NCI-H82 (cell line): ENCODE measurements at regions not wholly inside any gene's neighbourhood (a gene's known extent, or its start where the extent isn't known, plus 50 kb on each side); places are given as distances from the start of the nearest gene placed in this dataset.

ENCODE experiments used
- DNase-seq: peaks from one replicate; lab custom pipeline; 2025; lab: John Stamatoyannopoulos, UW

DNA sequence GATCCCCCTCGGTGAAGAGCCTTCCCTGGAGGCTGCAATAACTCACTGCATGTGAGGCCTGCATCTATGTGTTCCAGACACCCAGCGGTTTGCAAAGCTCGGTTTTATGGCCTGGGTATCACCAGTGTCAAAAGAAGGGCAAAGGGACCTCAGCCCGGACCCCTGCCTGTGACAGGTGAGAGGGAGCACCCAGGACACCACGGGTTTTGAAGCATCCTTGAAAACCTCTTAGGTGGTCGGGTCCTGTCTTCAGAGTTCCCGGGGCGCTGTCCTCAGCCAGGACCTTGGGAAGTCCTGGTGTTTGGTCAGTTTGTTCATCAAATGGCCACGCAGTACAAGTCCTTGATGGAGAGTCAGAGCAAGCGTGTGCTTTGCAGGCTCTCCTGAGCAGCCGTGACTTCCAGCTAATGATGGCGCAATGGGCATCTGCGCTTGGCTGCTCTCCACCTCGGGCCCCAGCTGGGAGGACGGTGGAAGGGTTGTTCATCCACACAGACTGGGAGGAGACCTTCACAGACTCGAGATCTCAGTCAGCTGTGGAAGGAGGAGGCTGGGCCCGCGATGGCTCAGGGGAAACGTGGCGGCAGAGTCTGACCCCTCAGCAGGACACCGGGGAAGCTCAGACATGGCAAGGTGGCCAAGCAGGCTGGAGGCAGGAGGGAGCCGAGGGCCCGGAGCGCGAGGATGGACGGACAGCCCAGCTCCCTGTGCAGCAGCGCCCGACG is 113.1 kb upstream of the GPC1 start:
- no peak for DNase-seq

DNA sequence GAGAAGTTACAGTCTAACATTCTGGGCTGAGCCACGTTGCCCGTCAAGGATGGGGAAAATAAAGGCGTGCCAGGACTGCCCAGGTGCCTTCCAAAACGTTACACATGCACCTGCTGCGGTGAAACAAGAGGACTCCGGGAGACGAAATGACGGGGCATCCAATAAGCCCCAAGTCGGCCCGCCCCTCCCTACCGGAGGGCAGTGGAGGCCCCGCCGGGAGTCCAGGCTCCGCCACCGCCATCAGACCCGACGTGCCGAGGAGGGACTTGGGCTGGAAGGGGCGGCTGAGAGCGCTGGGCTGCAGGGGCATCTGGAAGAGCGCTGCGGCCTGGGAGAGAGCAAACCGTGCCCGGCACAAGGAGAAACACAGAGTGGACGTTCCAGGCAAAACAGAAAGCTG is 112.5 kb upstream of the GPC1 start:
- no peak for DNase-seq

DNA sequence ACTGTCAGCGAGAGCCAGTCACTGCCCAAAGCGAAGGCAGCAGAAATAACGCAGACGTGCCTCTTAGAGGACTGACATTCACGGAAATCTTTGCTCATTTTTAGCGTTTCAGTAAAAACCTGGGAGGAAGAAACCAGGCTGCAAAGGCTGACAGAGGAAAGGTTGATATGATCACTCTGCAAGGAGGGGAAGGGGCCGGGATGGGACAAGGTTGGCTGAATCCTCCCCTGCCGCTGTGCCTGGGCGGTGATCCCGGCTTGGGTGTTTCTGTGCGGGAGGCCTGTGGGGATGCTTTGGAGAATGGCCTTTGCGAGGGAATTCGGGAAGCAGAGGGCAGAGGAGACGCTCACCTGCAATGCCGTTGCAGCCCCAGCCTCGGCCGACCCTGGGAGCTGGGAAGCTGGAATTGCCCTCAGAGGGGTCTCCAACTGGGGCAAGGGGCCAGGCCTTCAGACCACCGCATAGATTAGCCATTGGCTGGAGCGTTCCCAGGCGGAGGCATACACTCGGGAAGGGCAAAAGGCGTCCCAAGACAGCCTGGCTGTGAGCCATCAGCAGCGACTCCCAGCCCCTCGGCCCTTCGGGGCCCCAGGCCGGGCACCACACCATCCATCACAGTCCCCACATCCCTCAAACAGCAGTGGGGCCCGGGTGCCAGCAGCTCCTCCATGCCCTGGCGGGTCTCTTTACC is 111.7 kb upstream of the GPC1 start:
- DNase-seq: no peak

DNA sequence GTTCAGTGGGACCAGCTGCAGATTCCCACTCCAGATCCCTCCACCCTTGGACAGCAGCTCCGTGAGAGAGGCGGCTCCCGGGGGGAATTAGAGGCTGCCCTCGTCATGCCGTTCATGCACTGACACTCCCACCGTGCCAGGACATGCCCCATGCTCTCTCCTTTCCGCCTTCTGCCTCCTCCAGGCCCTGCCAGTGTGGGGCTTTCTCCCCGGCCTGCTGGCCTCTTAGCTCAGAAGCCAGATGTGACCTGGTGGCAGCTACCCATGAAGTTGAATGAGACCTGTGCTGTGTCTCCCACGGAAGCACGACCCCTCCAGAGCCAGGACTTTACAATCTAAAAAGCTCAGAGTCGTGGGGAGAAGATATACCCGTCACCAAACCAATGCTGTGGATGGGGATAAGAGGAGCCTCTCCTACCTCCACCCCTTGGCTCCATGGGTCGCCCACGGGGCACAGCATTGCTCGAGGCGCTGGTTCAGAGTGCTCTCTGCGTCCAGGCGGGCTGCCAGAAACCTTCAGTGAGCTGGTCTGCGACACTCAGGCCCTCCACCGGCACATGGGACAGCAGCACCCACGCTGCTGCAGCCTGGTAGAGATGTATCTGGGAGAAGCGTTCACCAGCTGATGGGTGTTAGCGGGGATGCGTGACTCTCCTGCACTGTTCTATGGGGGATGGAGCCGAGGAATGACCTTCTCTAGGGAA is 111.0 kb upstream of the GPC1 start:
- DNase-seq: no peak

DNA sequence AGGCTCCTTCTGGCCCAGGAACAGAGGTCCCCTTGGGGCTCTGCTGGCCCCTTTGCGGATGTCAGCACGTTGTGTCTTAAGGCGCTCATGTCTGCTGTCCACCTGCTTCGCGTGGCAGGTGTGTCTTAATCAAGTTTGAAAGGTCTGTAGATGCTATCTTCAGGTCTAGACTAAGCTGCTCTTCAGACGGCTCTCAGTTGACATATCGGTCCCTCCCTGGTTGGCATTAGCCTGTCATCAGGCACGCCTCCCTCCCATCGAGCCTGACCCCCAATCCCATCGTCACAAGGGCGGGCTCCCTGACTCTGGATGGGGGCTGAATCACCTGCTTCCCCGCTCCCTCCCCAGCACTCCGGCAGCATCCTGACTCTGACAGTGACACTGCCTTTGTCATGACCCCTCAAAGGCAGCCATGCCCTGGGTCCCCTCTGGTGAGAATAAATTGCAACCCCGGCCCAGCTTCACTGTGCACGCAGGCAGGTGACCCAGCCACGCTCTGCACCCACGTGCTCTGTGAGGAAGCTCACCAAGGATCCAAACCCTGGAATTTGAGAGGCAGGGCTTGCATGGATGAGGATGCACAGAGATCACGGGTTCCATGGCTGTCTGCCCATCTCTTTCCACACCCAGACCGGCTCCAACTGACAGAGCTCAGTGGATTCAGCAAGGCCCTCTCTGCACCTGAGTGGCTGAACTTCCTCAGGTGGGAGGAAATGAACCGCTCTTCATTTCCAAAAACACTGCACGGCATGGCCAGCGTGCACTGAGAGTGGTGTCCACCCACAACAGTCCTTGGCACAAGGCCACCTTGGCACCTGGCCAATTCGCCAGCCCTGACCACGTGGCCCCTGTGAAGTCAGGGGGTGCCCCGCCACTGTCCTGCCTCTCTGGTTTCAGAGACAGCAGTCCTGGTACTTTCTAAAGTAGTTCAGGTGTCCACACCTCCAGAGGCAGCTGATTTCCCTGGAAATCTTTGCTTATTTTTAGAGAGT is 110.2 kb upstream of the GPC1 start:
- no peak for DNase-seq

DNA sequence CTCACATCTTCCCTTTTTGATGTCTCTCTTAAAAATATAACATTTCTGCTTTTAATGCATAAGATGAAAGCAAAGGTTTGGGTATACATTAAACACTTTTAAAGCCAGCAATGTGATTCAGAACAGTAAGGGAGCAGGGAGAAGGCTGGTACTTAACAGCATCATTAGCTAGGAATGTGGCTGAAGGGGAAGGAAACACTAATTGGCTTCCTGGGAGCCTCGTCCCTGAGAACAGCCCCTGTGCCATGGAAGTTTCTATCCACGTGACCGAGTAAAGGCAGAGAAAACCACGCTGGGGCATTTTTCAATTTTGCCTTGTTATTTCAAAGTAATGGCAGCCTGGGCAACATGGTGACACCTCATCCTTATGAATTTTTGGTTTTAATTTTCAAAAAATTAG is 109.2 kb upstream of the GPC1 start:
- peak; percentile 7 for DNase-seq

DNA sequence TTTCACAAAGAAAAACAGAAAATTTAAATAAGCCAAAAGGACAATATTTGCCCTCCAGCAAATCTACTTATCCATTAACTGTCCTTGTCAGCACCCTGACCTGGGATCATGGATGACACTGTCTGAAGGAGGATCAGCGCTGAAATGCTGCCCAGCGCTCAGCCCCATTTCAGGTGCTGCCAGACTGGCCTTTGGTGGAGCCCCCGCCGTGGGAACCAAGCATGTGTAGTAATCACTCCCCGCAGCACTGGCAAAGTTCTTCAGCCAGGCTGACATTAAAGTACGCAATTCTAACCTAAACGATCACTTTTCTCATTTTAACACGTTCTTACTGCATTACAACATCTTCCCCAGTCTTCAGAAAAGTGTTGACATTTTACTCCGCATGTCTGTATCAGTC is 108.6 kb upstream of the GPC1 start:
- DNase-seq: no peak

DNA sequence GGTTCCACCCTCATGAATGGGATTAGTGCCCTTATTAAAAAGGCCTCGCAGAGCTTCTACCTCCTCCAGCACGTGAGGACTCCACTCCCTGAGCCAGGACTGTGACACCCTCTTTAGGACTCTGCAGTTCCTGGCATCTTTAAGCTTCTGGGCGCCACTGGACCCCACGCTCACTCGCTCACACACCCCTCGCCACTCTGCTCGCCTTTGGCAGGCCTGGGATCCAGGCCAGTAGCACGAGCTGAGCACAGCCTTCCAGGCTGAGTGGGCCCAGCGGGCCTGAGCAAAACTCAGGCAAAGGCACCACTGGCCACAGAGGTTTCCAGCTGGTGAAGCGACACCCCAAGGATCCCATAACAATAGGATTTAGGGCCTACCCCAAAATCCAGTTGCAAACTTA is 107.9 kb upstream of the GPC1 start:
- DNase-seq: peak; percentile 51

DNA sequence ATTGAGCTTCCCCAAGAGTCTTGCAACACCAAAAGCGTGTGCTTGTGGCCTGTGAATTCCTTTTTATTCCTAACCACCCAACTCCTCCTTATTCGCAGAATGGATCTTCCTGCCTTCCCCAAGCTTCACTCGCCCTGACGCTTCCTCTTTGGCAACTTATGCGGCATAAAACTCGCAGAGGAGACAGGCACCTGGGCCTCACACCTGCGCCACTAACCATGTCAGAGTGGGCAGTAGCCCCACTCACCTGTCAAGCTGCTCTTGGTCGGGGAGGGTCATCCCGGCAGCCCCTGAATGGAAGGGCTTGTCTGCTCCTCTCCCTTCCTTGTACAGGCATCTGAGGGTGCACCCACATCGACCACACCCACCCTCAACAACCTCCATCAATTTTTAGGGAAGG is 106.9 kb upstream of the GPC1 start:
- no peak for DNase-seq

DNA sequence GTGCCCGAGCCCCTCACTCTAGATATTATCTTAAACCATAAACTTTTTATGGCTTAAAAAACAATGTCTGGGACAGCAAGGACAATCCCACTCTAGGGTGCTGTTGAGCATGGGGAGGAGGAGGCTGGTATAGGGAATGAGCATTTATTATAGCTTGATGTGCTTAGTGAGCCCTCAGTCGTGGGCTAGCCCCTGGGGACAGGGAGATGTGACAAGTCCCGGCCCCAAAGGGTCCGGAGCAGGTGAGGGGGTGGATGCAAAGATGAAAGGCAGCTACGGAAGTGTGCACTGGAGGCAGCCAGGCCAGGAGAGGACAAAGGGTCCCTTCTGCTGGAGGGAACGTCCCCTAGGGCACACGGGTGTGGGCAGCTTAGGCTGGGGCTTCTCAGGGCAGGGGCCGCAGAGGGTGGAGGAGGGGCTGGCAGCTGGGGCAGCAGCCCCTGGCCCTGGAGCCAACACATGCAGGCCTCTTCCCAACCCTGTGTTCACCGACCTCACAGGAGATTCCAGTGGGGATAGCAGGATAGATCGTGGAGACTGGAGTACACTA is 106.3 kb upstream of the GPC1 start:
- DNase-seq: no peak

DNA sequence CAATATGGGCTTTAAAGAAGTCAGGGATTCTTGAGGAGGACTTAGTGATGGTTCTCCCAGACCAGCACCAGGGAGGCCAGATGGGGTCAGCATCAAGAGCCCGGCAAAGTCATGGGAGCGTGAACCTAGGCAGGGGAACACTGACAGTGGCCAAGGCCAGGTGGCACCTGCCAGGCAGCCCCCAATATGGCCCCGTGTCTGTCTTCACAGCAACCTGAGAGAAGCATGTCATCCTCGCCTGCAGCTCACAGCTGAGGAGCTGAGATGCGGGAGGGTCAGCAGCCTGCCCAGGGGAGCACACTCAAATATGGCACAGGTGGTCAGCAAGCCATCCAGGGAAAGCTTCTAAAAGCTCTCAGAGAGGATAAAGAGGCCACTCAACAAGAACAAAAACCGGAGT is 105.7 kb upstream of the GPC1 start:
- DNase-seq: no peak

DNA sequence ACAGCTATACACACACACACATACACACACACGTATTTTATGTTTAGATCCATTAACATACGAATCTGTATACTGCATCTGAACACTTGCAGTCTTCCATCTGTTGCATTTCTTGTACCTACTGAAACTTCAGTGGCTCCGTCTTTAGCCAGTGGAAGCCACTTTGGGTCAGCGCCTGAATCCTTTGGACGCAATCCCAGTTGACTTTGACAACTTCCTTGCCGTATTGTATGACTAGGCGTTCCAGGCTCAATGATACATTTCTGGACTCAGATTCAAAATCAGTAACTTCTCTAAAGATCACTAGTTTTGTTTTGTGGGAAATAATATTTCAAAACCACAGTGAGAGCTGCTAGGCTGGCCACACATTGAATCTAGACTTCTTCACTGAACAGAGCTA is 101.5 kb upstream of the GPC1 start:
- no peak for DNase-seq

DNA sequence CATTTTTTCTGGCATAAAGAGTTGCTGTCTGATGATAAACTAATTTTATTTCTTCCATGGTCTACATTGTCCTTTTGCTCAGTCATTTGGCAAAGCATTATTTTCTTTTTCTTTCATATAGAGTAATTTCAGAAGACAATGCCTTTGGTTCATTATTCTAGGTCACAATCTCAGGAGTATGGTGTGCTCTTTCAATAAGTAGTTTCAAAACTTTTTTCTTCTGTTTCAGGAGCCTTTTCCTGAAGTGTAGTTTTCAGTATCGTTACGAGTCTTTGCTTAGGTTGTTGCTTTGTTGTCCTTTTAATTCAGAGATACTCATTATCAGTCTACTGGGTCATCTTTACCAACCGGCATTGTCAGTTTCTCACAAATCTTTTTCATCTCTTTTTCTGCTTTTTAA is 100.4 kb upstream of the GPC1 start:
- no peak for DNase-seq

DNA sequence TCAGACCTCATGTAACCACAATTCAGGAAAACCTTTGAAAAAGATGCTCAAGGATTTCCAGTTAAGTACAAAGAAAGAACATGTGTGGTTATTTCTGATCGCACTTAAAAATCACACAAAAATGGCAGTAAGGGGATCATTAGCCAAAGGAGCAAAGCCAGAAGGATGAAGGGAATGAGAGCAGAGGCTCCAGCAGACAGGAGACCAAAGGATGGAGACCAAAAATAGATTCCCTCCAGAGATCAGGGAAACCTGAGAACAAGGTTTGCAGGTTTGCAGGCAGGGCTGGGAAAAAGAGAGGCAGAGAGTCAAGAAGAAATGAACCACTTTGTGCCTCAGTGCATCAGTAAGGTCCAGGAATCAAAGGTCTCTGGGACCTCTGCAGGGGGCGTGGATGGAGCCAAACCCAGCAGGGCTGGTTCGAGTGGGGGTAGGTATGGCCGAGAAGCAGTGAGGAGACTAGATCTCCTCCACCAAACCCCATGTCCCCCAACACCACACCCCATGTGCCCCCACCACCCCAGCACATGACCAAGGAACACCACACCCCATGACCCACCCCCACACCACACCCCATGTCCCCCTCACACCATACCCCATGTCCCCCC is 98.5 kb upstream of the GPC1 start:
- DNase-seq: no peak

DNA sequence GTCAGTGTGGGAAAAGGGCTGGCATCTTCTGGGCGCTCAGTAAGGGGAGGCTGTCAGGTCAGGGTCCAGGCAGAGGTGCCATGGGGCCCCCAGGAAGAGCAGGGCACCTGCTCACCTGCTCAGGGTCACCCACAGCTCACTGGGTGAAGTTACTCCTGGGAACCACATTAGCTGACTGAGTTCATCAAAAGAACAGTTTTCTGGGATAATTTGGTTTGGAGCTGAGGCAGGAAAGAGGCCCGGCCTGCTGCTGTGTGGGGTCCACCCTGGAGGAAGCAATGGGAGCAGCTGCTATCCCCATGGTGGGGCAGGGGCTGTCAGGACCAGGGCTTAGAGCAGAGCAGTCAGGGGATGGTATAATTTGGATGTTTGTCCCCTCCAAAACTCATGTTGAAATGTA is 97.2 kb upstream of the GPC1 start:
- no peak for DNase-seq

DNA sequence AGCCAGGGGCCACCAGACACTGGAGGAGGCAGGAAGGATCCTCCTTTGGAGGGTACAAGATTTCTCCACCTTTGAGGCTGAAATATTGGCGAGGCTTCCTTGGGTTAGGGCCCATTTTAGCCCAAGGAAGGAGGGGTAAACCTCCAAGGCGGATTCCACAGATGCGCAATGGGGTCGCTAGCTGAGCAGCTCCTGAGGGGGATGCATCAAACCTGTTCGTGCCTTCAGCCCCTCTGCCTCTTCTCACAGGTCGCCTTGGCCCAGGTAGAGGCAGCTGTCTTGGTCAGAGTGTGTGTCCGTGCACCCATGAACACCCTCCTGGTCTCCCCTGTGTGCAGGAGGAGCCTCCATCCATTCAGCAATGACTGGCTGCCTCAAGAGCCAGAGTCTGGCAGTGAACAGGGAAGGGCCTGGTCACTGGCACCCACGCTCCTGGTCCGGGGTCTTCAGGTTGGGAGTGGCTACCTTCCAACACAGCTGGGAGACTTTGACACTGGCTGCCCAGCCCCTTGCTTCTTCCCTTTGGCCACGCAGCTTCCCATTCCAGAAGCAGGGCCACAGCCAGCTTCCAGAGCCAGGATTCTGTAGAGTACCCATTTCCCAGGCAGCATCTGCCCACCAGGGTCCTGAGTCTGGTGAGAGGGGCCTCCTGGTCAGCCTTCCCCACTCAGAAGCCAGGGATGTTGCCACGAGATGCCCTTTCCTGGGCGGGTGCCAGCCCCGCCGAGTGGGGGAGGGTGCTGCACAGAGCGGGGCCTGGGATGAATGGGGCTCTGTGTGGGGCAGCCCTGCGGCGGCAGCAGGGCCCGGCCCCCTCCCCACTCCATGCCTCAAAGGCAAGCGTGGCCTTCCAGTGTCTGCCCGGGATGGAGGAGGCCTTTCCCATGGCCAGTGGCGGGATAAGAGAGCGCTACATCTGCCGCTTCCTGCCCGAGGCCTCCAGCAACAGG is 95.8 kb upstream of the GPC1 start:
- no peak for DNase-seq

DNA sequence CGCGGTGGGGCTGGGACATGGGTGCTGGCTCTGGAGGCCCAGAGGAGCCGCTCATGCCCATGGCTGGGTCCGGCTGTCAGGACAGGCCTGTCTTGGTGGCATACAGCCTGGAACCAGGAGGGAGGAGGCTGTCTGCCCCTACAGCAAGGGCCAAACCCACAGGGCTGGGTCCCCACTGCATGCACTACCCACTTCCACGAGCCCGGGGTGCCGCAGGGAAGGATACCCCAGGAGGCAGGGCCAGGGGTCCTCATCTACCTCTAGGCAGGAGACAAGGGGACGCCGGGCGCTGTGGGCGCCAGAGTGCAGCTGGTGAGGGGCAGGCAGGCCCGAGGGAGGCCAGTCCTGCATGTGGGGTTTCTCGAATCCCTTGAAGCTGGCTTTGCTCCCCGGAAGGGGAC is 95.1 kb upstream of the GPC1 start:
- DNase-seq: no peak

DNA sequence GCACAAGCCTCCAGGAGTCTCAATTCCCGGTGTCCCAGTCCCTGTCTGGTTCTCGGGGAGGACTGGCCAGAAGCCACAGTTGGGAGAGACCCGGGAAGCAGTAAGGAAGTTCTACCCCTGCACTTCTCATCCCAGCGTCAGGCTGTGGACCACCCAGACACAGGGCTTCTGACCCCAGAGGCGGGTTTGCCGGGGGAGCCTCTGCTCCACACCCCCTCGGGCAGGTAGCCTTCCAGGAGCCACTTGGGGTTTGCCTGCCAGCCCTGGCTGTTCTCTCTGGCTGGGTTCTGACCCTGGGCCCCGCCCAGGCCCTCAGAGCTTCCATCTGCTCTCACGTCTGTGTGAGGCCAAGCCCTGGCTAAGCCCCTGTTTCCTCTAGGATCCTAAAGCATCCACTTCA is 94.4 kb upstream of the GPC1 start:
- peak; percentile 41 for DNase-seq

DNA sequence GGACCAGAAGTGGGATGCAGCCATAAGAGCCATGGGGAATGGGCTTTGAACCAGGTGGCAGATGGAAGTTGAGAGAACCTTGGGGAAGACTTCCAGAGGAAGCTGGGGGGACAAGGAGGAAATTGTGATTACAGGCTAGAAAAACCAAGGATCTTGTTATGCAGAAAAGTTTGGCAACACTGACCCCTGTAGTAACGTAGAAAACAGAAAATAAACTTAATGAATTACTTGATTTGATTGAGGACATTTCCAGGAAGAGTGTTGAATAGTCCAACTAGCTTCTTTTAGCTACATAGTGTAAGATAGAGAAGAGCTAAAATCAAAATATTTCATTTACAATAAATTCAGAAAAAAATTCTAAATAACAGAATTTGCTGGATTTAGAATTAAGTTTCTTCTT is 91.9 kb upstream of the GPC1 start:
- DNase-seq: no peak

DNA sequence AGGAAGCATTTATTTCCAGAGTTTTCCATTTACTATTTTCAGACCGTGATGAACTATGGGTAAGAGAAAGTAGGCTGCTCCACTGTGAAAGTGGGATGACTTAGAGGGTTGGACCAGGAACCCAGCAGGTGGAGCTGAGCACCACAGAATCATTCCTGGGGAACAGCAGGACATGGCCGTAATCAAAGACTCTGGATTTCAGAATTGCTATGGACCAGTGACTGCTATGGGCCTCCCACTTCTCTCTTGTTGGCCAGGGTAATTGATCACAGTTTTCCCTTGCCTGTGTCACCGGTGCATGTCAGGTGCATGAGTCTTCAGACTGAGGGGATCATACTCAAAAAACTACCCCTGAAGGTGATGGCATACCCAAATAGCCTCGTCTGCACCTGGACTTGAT is 90.6 kb upstream of the GPC1 start:
- no peak for DNase-seq
